ENCODE measurements at regions not wholly inside any gene's neighbourhood (a gene's known extent, or its start where the extent isn't known, plus 50 kb on each side); places are given as distances from the start of the nearest gene placed in this dataset.
"Not testable (repeated sequence)": the region's sequence is repeated elsewhere in the genome, so short reads cannot be mapped to it uniquely, and the experiment has no call there.

DNA sequence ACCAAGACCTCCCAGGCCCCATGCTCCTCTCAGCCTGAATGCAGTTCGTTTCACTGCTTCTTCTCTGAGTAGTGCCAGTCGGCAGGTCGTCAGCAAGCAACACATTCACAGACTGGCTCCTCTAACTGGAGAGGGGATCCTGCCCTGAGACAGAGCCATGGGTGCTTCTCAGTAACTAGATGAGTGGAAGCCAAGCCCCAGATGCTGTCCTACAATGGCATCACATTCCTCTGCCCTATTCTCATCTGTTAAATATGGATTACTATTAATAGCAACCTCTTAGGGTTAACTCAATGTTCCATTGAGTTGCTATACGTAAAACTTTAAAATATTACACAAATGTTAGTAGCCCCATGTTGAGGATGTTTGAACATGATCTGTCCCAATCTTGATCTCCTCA lies 84.2 kb upstream of the S1PR1 start:
- DNase-seq (ENCODE audit: low read depth): no peak

DNA sequence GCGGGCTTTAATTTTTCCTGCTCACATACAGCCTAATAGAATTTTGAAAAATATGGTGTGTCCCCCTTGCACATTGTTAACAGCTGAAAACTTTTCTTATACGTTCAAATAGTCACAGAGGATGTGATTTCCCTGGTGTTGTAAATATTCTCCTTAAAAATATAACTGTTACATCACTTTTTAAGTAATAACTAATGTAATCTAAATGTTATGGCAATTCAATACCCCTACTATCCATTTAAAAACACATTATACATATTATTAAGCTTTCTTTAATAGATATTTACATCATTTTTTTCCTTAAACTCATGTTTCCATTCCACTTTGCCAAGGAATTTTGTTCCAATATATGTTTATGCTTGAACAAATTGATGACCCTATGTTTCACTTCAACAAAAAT lies 85.5 kb upstream of the S1PR1 start:
- no peak for DNase-seq (ENCODE audit: low read depth)

DNA sequence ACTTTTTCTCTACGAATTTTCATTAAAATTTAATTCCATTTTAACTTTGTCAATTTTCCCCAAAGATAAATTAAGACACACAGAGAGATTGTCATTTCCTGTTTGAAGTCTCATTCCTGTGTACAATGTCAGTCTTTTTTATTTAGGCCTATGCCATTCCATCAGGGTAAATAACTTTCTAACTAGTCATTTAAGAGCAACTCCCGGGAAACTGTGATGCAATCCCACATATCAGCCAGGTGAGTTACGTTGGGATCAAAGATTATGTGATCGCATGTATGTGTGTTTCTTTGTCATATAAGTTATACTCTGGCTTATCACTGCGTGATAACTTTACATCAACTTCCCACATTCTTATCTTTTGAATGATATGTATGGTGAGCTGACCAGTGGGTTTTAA lies 86.1 kb upstream of the S1PR1 start:
- DNase-seq (ENCODE audit: low read depth): no peak

- DNase-seq (ENCODE audit: low read depth): no peak
These were observed 86.6 kb upstream of the S1PR1 start for GRCh38 chr1:101150266-101150665.

DNA sequence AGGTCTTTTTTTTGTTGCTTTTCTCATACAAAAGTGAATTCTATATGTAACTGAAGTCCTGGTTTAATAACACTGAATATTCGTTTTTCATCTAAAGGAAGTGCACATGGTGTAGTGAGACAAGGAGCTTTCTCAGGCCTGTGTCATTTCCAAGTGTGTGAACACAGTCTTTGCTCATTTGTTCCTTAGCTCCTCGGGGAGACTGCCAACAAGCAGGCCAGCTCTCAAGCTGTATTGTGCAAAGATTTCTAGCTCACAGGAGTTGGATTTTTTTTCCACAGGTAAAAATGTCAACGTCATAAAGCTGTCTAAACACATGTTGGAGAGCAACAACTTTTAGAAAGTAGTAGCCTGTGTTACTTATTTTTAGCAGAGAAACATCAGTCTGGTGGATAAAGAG lies 87.8 kb upstream of the S1PR1 start:
- no peak for DNase-seq (ENCODE audit: low read depth)

DNA sequence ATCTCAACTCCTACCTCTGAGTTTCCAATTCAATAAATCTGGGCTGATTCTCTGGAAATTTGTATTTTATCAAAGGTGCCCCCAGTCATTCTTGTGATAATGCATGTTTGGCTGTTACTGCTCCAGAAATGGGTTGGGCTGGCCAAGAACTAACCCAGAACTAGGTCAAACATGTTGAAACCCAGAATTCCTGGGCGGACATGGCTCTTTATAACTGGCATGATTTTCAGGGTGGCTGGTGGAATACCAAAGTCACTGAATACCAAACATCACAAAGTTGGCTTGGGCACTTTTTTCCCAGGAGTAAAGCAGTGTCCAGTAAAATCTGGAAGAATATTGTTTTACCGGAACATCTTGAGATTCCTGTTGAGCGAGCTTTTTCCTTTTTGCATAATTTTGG lies 89.4 kb upstream of the S1PR1 start:
- DNase-seq (ENCODE audit: low read depth): no peak

- no peak for DNase-seq (ENCODE audit: low read depth)
These were observed 91.4 kb upstream of the S1PR1 start for GRCh38 chr1:101145449-101145820.

GRCh38 chr1:101144671-101145448 lies 92.0 kb upstream of the S1PR1 start:
- no peak for DNase-seq (ENCODE audit: low read depth)

- DNase-seq (ENCODE audit: low read depth): no peak
These were observed 94.6 kb upstream of the S1PR1 start for GRCh38 chr1:101142244-101142643.

GRCh38 chr1:101141376-101141775 lies 95.4 kb upstream of the S1PR1 start:
- DNase-seq (ENCODE audit: low read depth): no peak

DNA sequence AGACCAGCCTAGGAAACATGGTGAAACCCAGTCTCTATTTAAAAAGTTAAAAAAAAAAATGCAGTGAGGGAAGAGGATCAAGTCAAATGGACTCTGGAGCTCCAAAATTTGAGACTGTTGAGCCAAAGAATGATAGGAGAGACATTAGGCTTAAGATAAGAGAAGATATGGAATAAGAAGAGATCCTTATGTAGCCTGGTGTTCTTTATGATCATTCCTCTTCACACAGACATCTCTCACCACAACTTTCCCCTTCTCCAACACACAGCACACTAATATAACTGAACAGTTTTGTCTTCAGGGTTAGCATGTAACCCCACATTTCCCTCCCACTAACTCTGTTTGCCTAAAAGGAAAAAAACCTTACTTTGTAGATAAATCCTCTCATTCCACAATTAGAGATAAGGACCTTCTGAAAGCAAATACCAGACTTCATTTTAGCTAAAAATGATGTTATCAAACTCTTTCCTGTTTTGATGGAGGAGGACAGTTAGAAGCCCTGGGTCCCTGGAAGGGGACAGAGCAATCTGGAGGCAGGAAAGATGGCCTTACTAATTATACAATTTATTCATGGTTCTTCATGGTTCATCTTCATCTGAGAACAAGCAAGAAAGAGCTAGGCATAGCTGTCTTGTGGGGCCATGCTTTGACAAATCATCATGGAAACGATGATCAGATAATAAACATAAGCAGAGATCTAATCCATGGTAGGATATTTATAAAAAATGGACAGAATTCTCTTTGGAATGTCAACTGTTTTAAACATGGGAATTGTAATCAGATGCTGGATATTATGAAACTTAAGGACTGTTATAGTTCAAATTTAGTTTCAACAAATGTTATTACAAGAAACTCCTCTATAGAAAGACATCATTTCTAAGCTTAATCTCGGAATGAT lies 96.7 kb upstream of the S1PR1 start:
- DNase-seq (ENCODE audit: low read depth): no peak

GRCh38 chr1:101139130-101139529 lies 97.7 kb upstream of the S1PR1 start:
- no peak for DNase-seq (ENCODE audit: low read depth)

DNA sequence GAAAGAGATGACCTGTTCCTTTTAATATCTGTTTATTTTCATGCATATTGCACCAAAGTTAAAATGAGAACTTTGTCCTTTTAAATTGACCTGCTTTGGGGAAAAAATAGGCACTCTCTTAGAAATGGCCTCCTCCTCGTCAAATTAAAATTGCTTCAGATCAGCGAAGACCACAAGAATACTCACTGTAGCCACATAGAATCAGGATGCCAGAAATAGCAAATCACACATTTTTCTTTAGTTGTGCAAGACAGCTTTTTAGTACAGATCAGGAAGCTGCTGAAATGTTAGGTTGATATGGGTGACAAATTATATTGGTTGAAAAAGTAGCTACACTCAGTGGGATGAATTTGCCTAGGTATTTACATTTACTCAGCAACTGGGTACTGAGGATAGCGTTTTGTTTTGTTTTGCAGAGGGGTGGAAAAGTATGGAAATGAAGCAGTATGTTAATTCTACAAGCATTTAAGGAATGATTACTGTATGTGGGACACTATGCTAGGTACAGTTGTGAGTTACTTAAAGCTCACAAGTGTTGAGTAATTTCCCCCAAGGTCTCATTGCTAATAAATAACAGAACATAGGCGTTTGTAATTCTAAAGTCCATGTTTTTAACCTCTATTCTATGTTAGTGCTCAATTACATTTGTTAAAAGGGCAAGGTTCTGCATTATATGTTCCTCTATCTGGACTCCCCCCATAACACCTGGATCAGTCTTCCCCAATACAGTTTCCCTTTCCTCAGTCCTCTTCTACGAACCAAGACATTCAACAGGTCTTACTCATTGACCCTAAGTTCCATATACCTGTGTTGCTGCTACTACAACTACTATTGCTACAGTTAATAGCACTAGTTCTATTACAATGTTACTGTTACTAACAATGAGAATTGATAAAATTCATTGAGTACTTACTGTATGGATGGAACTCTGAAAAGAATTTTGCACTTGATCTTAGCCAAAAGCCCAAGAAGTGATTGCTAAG lies 99.4 kb upstream of the S1PR1 start:
- DNase-seq (ENCODE audit: low read depth): peak; percentile 71

DNA sequence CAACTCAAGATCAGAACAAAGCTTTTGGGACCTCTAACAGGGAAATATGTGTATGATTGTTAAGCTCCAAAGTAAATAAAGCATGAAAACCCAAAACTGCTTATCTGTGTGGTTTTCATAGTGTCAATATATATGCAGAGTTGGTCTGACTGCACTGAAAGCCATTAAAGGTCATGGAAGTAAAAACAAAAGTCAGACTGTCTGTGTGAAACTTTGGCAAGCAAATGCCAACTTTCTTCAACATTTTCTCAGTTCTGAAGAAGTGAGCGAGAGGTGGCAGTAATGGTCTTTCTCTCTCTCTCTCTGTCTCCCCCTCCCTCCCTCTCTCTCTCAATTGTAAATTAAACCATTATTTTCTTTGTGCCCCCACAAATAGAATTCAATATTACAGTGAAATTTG lies 100.1 kb upstream of the S1PR1 start:
- no peak for DNase-seq (ENCODE audit: low read depth)

DNA sequence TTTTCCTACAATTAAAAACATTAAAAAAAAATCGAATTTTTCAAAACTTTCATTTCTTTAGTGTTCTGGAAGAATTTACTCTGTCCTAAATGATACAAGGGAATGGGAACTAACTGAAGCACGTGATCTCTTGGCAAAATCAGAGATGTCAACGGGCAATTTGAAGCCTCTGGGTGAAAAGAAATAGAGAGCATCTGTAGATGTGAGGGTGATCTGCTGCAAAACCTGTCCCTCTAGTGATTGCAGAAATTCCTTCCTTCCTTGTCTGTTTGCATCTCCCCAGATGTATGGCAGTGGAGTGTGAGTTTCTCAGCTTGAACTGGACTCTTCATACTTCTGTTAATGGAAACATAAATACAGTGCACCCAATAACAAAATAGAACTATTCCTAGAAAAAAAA lies 100.5 kb upstream of the S1PR1 start:
- DNase-seq (ENCODE audit: low read depth): no peak

GRCh38 chr1:101135526-101135925 lies 101.3 kb upstream of the S1PR1 start:
- no peak for DNase-seq (ENCODE audit: low read depth)

DNA sequence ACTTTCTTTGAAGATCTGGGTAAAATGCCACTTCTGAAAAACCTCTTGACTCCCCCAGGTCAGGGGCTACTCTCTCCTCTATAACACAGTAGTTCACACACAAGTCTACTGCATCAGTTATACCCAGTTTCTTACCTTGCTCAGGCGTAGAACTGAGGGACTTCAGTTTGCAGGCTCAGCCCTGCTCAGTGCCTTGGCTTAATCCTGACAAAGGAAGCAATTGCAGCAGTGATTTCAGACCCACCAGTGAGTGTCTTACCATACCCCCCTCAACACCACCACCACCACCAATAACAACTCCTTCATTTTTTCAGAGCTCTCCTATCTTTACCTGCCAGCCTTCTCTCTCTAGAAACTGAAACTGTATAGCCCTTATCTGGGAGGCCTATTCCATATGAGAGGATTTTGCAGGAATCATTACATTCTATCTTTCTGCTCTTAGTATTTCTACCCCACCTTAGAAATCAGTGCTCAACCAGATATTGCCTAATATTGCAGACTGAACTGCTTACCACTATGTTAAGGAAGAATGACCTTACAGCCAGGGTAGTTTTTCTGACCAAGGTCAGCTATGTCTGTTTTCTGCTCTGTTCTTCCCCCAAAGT lies 105.5 kb upstream of the S1PR1 start:
- no peak for DNase-seq (ENCODE audit: low read depth)

DNA sequence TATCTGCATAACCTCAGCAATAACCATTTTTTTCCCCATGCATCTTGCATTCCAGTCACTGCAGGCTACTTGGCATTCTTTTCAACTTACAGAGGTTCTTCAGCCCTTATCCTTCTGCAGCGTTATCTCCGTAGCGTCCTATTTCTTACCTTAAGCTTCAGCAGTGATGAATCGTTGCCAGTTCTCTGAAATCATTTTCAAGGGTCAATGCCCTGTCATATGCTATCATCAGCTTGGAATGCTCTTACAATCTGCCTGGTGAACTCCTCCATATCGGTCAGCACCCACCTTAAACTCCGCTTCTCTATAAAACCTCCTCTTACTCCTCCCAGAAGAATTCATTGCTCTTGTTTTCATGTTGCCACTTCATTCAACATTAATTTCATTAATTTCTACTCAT lies 105.1 kb upstream of the DPH5 start:
- no peak for DNase-seq (ENCODE audit: low read depth)

GRCh38 chr1:101128846-101129245 lies 103.3 kb upstream of the DPH5 start:
- no peak for DNase-seq (ENCODE audit: low read depth)

GRCh38 chr1:101128211-101128727 lies 102.7 kb upstream of the DPH5 start:
- no peak for DNase-seq (ENCODE audit: low read depth)

GRCh38 chr1:101124405-101124804 lies 98.8 kb upstream of the DPH5 start:
- no peak for DNase-seq (ENCODE audit: low read depth)

DNA sequence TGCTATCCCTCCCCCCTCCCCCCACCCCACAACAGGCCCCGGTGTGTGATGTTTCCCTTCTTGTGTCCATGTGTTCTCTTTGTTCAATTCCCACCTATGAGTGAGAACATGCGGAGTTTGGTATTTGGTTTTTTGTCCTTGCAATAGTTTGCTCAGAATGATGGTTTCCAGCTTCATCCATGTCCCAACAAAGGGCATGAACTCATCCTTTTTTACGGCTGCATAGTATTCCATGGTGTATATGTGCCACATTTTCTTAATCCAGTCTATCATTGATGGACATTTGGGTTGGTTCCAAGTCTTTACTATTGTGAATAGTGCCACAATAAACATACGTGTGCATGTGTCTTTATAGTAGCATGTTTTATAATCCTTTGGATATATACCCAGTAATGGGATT lies 98.3 kb upstream of the DPH5 start:
- DNase-seq (ENCODE audit: low read depth): not testable (repeated sequence)

Data from GM04503 (cell line).